ENCODE measurements at regions not wholly inside any gene's neighbourhood (a gene's known extent, or its start where the extent isn't known, plus 50 kb on each side); places are given as distances from the start of the nearest gene placed in this dataset.

- TF ChIP-seq CTCF (IDR thresholded peaks at IDR 0.05) (no peak), EP300 (IDR thresholded peaks at IDR 0.05) (no peak), POLR2A (IDR thresholded peaks at IDR 0.05) (no peak)
These were observed 268.4 kb downstream of the FAM170A start for GRCh38 chr5:119897537-119898370.

All from tibial nerve (tissue), 4 donors.